ENCODE measurements at regions not wholly inside any gene's neighbourhood (a gene's known extent, or its start where the extent isn't known, plus 50 kb on each side); places are given as distances from the start of the nearest gene placed in this dataset.
"Not testable (repeated sequence)": the region's sequence is repeated elsewhere in the genome, so short reads cannot be mapped to it uniquely, and the experiment has no call there.

DNA sequence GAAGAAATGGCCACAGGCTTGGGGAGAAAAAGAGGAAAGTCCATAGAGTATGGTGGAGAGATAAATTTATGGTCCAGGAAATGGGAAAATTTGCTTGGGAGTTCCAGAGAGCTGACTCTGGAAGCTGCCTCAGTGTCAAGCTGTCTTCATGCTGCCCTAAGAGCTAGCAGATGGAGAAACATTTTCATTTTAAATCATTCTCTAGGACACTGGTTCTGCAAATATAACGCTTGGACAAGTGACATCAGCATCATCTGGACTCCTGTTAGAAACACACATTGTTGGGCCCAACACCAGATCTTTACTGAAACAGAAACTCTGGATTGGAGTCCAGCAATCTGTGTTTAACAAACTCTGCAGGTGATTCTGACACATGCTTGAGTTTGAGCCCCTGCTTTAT is 592.0 kb upstream of the KLF12 start:
- H3K4me1 Mint-ChIP-seq, result peaks cover 2% of the 10 kb centered on the region
- TF ChIP-seq CTCF (IDR thresholded peaks at IDR 0.05; ENCODE audit: unreplicated experiment), result no peak
- no peaks in the 10 kb centered on the region for H3K9me3 Mint-ChIP-seq
- no peak overlapping the region for H3K27ac Mint-ChIP-seq
- no peak for DNase-seq (ENCODE audit: low spot score in 2 of 2, unreplicated experiment in 2 of 2)
- H3K36me3 Mint-ChIP-seq, result no peaks in the 10 kb centered on the region
- H3K27me3 Mint-ChIP-seq (ENCODE audit: low read depth), result peaks cover 13% of the 10 kb centered on the region
- H3K4me3 Mint-ChIP-seq, result no peak overlapping the region

GRCh38 chr13:74718232-74718842 is 584.1 kb upstream of the KLF12 start:
- not testable (repeated sequence) for H3K36me3 Mint-ChIP-seq, H3K27ac Mint-ChIP-seq
- peaks cover 23% of the 10 kb centered on the region for H3K9me3 Mint-ChIP-seq

GRCh38 chr13:74715718-74716117 is 581.5 kb upstream of the KLF12 start:
- H3K4me1 Mint-ChIP-seq, result no peaks in the 10 kb centered on the region
- no peak for DNase-seq (ENCODE audit: low spot score in 2 of 2, unreplicated experiment in 2 of 2)
- H3K9me3 Mint-ChIP-seq, result peaks cover 23% of the 10 kb centered on the region
- H3K36me3 Mint-ChIP-seq, result no peaks in the 10 kb centered on the region
- no peaks in the 10 kb centered on the region for H3K27me3 Mint-ChIP-seq (ENCODE audit: low read depth)
- no peak overlapping the region for H3K4me3 Mint-ChIP-seq
- no peak for TF ChIP-seq CTCF (IDR thresholded peaks at IDR 0.05; ENCODE audit: unreplicated experiment)
- H3K27ac Mint-ChIP-seq, result no peak overlapping the region

More at GRCh38 chr13:74718232-74718842, 584.1 kb upstream of the KLF12 start:
- not testable (repeated sequence) for H3K4me1 Mint-ChIP-seq; DNase-seq (ENCODE audit: low spot score in 2 of 2, unreplicated experiment in 2 of 2); H3K4me3 Mint-ChIP-seq; H3K27me3 Mint-ChIP-seq (ENCODE audit: low read depth)

DNA sequence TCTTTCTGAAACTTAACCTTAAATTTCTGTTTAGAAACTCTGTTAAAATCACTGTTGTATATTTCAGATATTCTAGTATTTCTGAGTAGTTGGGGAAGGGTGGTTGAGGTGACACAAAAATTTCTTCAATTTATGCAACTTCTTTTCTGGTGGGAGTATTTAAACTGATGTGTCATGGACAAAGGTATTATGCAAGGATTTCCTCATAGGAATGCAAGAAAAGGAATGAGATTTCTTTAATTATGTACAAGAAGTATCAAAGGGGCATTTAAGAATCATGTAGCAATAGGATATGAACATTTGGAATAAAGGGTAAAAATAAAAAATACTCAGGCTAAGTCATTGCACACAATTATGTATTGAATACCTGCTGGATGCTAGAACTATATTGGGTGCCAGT is 575.8 kb upstream of the KLF12 start:
- Mint-ChIP-seq H3K9me3 (peaks cover 16% of the 10 kb centered on the region), H3K36me3 (no peaks in the 10 kb centered on the region), H3K4me3 (no peak overlapping the region), H3K27ac (no peak overlapping the region), H3K27me3 (ENCODE audit: low read depth) (no peaks in the 10 kb centered on the region), H3K4me1 (no peaks in the 10 kb centered on the region)
- no peak for DNase-seq (ENCODE audit: low spot score in 2 of 2, unreplicated experiment in 2 of 2)
- TF ChIP-seq CTCF (IDR thresholded peaks at IDR 0.05; ENCODE audit: unreplicated experiment), result no peak

- H3K36me3 Mint-ChIP-seq, result no peaks in the 10 kb centered on the region
- DNase-seq (ENCODE audit: low spot score in 2 of 2, unreplicated experiment in 2 of 2), result no peak
- H3K9me3 Mint-ChIP-seq, result peaks cover 8% of the 10 kb centered on the region
- H3K27ac Mint-ChIP-seq, result no peak overlapping the region
- H3K27me3 Mint-ChIP-seq (ENCODE audit: low read depth), result no peaks in the 10 kb centered on the region
- no peaks in the 10 kb centered on the region for H3K4me1 Mint-ChIP-seq
- no peak overlapping the region for H3K4me3 Mint-ChIP-seq
- no peak for TF ChIP-seq CTCF (IDR thresholded peaks at IDR 0.05; ENCODE audit: unreplicated experiment)
Measured at GRCh38 chr13:74709226-74709625, 575.0 kb upstream of the KLF12 start.

DNA sequence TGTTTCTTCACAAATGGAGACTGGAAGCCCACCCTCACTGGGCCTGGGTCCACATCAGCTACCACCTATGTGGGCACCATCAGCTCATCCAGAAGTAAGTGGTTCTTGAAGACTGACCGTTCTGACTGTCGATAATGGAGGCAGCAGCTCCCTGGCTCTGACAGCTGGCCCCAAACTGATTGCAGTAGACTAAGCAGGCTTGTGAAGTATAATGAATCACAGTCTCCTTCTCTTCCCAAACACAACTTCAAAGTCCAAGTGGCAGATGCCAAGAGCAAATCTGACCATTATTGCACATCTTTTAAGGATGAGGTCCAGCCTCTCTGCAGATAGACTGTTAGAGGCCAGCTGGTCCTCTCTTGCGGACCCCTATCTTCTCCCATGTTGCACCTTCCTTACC is 574.4 kb upstream of the KLF12 start:
- Mint-ChIP-seq H3K4me1 (no peaks in the 10 kb centered on the region), H3K27me3 (ENCODE audit: low read depth) (no peaks in the 10 kb centered on the region), H3K9me3 (peaks cover 2% of the 10 kb centered on the region), H3K4me3 (no peak overlapping the region), H3K27ac (no peak overlapping the region), H3K36me3 (no peaks in the 10 kb centered on the region)
- no peak for DNase-seq (ENCODE audit: low spot score in 2 of 2, unreplicated experiment in 2 of 2)
- TF ChIP-seq CTCF (IDR thresholded peaks at IDR 0.05; ENCODE audit: unreplicated experiment), result no peak
